ENCODE measurements at regions not wholly inside any gene's neighbourhood (a gene's known extent, or its start where the extent isn't known, plus 50 kb on each side); places are given as distances from the start of the nearest gene placed in this dataset.

DNA sequence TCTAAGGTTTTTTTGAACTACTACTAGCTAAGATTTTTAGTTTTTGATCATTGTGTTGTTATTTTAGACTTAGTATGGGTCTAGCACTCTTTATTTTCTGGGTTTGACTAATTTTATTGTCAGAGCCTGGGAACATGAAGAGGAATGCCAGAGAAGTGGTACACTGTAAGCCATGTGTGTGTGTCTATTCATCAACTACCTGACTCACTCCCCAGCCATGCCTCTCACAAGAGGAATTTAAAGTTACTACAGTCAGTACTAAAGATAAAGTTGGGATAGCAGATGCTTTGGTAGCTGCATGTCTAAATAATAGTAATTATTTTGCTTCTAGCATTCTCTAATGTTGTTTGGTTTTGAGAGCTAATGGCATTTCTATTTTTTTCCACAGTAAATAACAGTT lies 264.8 kb downstream of the CSNK1G3 start:
- H3K27ac Mint-ChIP-seq: no peak overlapping the region
- DNase-seq (no peak), ATAC-seq (no peak)
- H3K4me3 Mint-ChIP-seq: no peak overlapping the region
- intact Hi-C loops (cut with micrococcal nuclease): no loop called here
- TF ChIP-seq, protein P1, sequence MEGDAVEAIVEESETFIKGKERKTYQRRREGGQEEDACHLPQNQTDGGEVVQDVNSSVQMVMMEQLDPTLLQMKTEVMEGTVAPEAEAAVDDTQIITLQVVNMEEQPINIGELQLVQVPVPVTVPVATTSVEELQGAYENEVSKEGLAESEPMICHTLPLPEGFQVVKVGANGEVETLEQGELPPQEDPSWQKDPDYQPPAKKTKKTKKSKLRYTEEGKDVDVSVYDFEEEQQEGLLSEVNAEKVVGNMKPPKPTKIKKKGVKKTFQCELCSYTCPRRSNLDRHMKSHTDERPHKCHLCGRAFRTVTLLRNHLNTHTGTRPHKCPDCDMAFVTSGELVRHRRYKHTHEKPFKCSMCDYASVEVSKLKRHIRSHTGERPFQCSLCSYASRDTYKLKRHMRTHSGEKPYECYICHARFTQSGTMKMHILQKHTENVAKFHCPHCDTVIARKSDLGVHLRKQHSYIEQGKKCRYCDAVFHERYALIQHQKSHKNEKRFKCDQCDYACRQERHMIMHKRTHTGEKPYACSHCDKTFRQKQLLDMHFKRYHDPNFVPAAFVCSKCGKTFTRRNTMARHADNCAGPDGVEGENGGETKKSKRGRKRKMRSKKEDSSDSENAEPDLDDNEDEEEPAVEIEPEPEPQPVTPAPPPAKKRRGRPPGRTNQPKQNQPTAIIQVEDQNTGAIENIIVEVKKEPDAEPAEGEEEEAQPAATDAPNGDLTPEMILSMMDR (IDR thresholded peaks at IDR 0.05): no peak
- no peaks in the 10 kb centered on the region for H3K4me1 Mint-ChIP-seq (ENCODE audit: low read depth)
- H3K9me3 Mint-ChIP-seq: no peaks in the 10 kb centered on the region
- POLR2A ChIA-PET: no interaction called here
- H3K27me3 Mint-ChIP-seq: no peaks in the 10 kb centered on the region
- CTCF ChIA-PET: no interaction called here
- no peaks in the 10 kb centered on the region for H3K36me3 Mint-ChIP-seq (ENCODE audit: low read depth)

DNA sequence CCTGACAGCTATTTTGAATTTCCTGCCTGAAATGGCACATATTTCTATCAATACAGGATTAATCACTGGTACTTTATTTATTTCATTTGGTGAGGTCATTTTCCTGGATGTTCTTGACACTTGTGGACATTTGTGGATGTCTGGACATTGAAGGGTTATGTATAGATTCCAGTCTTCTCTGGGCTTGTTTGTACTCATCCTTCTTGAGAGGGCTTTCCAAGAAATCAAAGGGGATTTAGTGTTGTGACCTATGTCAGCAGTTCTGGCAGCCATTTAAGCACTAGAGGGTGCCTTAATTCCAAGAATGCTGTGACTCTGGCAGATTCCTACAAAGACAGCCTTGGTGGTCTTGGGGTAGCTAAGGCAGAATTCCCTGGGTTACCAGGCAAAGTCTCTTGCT lies 259.7 kb downstream of the CSNK1G3 start:
- TF ChIP-seq, protein P1 (IDR thresholded peaks at IDR 0.05): no peak
- DNase-seq: no peak
- Mint-ChIP-seq H3K27me3 (no peaks in the 10 kb centered on the region), H3K27ac (no peak overlapping the region), H3K4me3 (no peak overlapping the region), H3K9me3 (peaks cover 3% of the 10 kb centered on the region), H3K4me1 (ENCODE audit: low read depth) (no peaks in the 10 kb centered on the region), H3K36me3 (ENCODE audit: low read depth) (no peaks in the 10 kb centered on the region)
- ATAC-seq: no peak
- intact Hi-C loops (cut with micrococcal nuclease): no loop called here
- ChIA-PET CTCF (no interaction called here), POLR2A (no interaction called here)

DNA sequence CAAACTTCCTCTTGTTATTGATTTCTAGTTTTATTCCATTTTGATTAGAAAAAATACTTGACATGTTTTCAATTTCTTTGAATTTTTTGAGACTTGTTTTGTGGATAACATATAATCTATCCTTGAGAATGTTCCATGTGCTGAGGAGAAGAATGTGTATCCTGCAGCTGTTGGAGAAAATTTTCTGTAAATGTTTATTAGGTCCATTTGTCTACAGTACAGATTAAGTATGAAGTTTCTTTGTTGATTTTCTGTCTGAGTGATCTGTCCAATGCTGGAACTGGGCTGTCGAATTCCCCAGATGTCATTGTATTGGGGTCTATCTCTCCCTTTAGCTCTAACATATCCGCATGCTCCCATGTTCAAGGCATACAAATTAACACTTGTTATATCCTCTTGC lies 251.2 kb downstream of the CSNK1G3 start:
- H3K27me3 Mint-ChIP-seq: no peaks in the 10 kb centered on the region
- ATAC-seq (no peak), DNase-seq (no peak)
- H3K9me3 Mint-ChIP-seq: peaks cover 7% of the 10 kb centered on the region
- ChIA-PET POLR2A (no interaction called here), CTCF (no interaction called here)
- H3K27ac Mint-ChIP-seq: no peak overlapping the region
- no peaks in the 10 kb centered on the region for H3K36me3 Mint-ChIP-seq (ENCODE audit: low read depth)
- TF ChIP-seq, protein P1 (IDR thresholded peaks at IDR 0.05): no peak
- intact Hi-C loops (cut with micrococcal nuclease): no loop called here
- no peak overlapping the region for H3K4me3 Mint-ChIP-seq
- H3K4me1 Mint-ChIP-seq (ENCODE audit: low read depth): no peaks in the 10 kb centered on the region

DNA sequence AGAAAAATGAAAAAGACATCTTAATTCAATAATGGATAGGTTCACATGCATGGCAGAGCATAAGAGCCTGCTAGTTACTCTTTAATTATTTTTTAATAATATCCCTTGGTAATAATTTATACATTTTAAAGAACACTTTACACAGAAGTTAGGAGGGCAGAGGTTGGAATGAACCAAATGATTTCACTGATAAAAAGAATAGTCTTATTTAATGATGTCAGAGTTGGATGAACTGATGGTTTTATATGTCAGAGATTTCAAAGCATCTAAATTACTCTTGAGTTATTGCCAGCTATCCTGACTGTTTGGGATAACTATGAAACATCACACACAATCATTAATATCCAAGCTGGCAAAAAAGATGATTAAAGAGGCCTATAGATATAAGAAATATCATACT lies 244.8 kb downstream of the CSNK1G3 start:
- ATAC-seq (no peak), DNase-seq (no peak)
- Mint-ChIP-seq H3K27me3 (no peaks in the 10 kb centered on the region), H3K4me3 (no peak overlapping the region), H3K36me3 (ENCODE audit: low read depth) (no peaks in the 10 kb centered on the region), H3K27ac (no peak overlapping the region), H3K9me3 (no peaks in the 10 kb centered on the region), H3K4me1 (ENCODE audit: low read depth) (no peaks in the 10 kb centered on the region)
- intact Hi-C loops (cut with micrococcal nuclease): no loop called here
- POLR2A ChIA-PET: no interaction called here
- TF ChIP-seq, protein P1 (IDR thresholded peaks at IDR 0.05): no peak
- CTCF ChIA-PET: no interaction called here

DNA sequence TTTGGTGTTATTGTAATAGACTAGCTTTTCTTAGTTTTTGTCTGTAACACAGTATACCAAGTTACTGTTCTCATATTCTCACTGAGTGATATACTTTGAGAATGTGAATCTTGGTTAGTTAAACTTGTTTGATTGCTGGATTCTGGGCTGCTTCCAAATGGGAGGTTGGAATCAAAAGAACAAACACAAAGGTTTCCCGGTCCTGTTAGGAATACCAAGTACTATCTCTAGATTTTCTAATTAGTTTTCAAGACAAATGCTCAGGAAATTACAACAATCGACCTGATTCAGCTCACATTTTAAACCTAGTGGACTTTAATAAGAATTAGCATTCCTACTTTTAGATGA lies 244.3 kb downstream of the CSNK1G3 start:
- TF ChIP-seq, protein P1 (IDR thresholded peaks at IDR 0.05): no peak
- intact Hi-C loops (cut with micrococcal nuclease): no loop called here
- Mint-ChIP-seq H3K27ac (no peak overlapping the region), H3K9me3 (no peaks in the 10 kb centered on the region), H3K4me3 (no peak overlapping the region), H3K4me1 (ENCODE audit: low read depth) (no peaks in the 10 kb centered on the region), H3K27me3 (no peaks in the 10 kb centered on the region), H3K36me3 (ENCODE audit: low read depth) (no peaks in the 10 kb centered on the region)
- ATAC-seq (no peak), DNase-seq (no peak)
- CTCF ChIA-PET: no interaction called here
- POLR2A ChIA-PET: no interaction called here
